ENCODE measurements at regions not wholly inside any gene's neighbourhood (a gene's known extent, or its start where the extent isn't known, plus 50 kb on each side); places are given as distances from the start of the nearest gene placed in this dataset.

DNA sequence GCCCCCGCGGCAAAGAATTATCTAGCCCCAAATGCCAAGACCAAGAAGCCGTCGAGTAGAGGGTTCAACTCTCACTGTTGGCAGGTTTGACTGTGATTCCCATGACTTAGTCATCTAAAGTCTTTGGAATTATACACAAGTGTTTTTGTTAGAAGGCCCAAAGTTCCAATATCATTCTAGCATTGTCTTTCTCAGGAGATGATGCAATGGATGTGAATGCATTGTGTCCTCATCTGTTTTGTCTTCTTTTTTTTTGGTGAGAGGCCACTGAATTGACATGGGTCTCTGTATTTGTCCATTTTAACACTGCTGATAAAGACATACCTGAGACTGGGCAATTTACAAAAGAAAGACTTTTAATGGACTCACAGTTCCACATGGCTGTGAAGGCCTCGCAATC lies 290.5 kb upstream of the ZFP64 start:
- Histone ChIP-seq H3K4me3 (ENCODE audit: low read length in 2 of 2) (no peak overlapping the region), H3K27ac (ENCODE audit: low read depth in 1 of 2, low read length in 2 of 2) (no peak overlapping the region), H3K27me3 (ENCODE audit: control insufficient read depth in 1 of 2, insufficient read depth in 2 of 2, low read length in 1 of 2) (no peaks in the 10 kb centered on the region), H3K4me1 (ENCODE audit: control insufficient read depth in 1 of 2, insufficient read depth in 2 of 2, low read length in 2 of 2) (no peaks in the 10 kb centered on the region), H3K36me3 (ENCODE audit: control insufficient read depth in 1 of 2, insufficient read depth in 2 of 2, low read length in 1 of 2) (no peaks in the 10 kb centered on the region), H3K9me3 (ENCODE audit: control insufficient read depth, low read length) (no peaks in the 10 kb centered on the region)
- intact Hi-C loops (cut with DNase I) = no loop called here
- DNase-seq (no peak), ATAC-seq (ENCODE audit: low FRiP score) (no peak)
- WGBS, 2 donors = 88 to 96% methylated on average over 5 of the region's 5 CpGs

DNA sequence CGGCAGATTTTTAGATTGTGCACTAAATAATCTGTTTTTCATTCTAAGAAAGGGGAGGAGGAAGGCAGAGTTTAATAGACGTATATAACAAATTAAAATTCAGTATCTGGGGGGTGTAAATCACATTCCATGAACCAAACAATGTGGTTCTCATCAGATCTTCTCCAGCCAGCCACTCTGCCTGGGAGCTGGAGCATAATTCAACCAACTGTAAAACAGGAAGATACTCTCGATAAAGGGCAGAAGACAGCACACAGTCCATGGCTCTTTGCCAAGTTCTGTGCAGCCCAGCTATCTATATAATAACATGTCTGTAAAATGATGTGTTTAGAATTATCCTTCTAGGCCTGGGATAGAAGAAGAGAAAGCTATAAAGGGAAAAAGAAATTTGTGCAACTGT lies 289.9 kb upstream of the ZFP64 start:
- ATAC-seq (ENCODE audit: low FRiP score) (no peak), DNase-seq (no peak)
- Histone ChIP-seq H3K36me3 (ENCODE audit: control insufficient read depth in 1 of 2, insufficient read depth in 2 of 2, low read length in 1 of 2) (no peaks in the 10 kb centered on the region), H3K27me3 (ENCODE audit: control insufficient read depth in 1 of 2, insufficient read depth in 2 of 2, low read length in 1 of 2) (no peaks in the 10 kb centered on the region), H3K4me3 (ENCODE audit: low read length in 2 of 2) (no peak overlapping the region), H3K9me3 (ENCODE audit: control insufficient read depth, low read length) (no peaks in the 10 kb centered on the region), H3K27ac (ENCODE audit: low read depth in 1 of 2, low read length in 2 of 2) (no peak overlapping the region), H3K4me1 (ENCODE audit: control insufficient read depth in 1 of 2, insufficient read depth in 2 of 2, low read length in 2 of 2) (no peaks in the 10 kb centered on the region)
- 47 to 55% methylated on average over 3 of the region's 3 CpGs for WGBS, 2 donors
- intact Hi-C loops (cut with DNase I) = no loop called here

DNA sequence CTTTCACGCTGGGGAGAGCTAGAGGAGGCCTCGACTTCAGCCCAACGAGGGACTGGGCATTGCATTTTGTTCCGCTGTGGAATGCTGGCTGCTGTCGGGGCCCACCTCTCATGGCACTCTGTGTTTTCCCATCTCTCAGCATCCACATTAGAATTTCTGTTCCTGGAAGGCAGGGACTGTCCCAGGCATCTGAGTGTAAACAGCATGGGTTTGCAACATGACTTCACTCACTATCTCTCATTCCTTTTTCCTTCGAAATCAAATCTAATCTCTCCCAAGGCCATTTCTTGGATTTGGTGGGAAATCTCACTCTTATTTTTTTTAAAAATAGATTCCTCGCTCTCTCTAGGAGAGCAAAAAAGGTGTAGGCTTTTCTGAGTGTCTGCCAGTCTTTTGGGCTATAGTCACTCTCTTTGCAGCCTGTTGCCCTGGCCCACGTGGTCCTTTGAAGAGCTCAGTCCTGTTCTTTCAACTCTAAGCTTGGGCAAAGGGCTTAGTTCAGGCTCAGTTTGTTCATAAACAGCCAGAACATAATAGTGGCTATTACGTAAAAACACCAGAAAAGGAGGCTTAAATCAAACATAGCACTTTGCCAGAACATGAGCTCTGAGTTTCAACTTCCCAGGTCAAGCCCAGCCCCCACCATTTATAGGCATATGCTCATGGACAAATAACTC lies 284.6 kb upstream of the ZFP64 start:
- ATAC-seq (ENCODE audit: low FRiP score) (no peak), DNase-seq (no peak)
- intact Hi-C loops (cut with DNase I) = no loop called here
- peaks cover 0 to 1% of the 10 kb centered on the region in 2 donors for H3K27me3 ChIP-seq (ENCODE audit: control insufficient read depth in 1 of 2, insufficient read depth in 2 of 2, low read length in 1 of 2)
- no peak overlapping the region for H3K27ac ChIP-seq (ENCODE audit: low read depth in 1 of 2, low read length in 2 of 2)
- 53 to 55% methylated on average over 9 of the region's 9 CpGs for WGBS, 2 donors
- H3K9me3 ChIP-seq (ENCODE audit: control insufficient read depth, low read length) = no peaks in the 10 kb centered on the region
- no peaks in the 10 kb centered on the region for H3K36me3 ChIP-seq (ENCODE audit: control insufficient read depth in 1 of 2, insufficient read depth in 2 of 2, low read length in 1 of 2)
- no peaks in the 10 kb centered on the region for H3K4me1 ChIP-seq (ENCODE audit: control insufficient read depth in 1 of 2, insufficient read depth in 2 of 2, low read length in 2 of 2)
- H3K4me3 ChIP-seq (ENCODE audit: low read length in 2 of 2) = no peak overlapping the region

DNA sequence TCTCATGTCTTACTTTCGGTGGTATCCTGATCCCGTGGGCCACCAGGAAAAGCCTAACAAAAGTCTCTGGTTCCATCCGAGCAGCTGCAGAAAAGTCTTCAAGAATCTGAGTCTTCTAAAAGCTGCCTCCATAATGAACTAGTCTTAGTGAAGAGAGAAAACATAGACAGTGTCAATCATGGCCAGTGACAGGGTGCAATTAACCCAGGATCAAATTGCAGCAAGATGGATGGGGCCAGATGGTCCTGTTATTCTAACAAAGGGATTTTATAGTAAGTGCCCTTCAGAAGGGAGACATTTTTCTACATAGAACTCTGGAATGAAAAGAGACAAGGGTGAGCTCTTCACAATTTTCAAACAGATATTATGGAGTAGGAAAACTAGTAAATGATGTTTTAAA lies 281.6 kb upstream of the ZFP64 start:
- DNase-seq (no peak), ATAC-seq (ENCODE audit: low FRiP score) (no peak)
- Histone ChIP-seq H3K4me3 (ENCODE audit: low read length in 2 of 2) (no peak overlapping the region), H3K4me1 (ENCODE audit: control insufficient read depth in 1 of 2, insufficient read depth in 2 of 2, low read length in 2 of 2) (no peaks in the 10 kb centered on the region), H3K36me3 (ENCODE audit: control insufficient read depth in 1 of 2, insufficient read depth in 2 of 2, low read length in 1 of 2) (no peaks in the 10 kb centered on the region), H3K27ac (ENCODE audit: low read depth in 1 of 2, low read length in 2 of 2) (no peak overlapping the region), H3K9me3 (ENCODE audit: control insufficient read depth, low read length) (no peaks in the 10 kb centered on the region), H3K27me3 (ENCODE audit: control insufficient read depth in 1 of 2, insufficient read depth in 2 of 2, low read length in 1 of 2) (peaks cover 0 to 1% of the 10 kb centered on the region in 2 donors)
- intact Hi-C loops (cut with DNase I) = no loop called here
- 31 to 35% methylated on average over 3 of the region's 3 CpGs for WGBS, 2 donors

DNA sequence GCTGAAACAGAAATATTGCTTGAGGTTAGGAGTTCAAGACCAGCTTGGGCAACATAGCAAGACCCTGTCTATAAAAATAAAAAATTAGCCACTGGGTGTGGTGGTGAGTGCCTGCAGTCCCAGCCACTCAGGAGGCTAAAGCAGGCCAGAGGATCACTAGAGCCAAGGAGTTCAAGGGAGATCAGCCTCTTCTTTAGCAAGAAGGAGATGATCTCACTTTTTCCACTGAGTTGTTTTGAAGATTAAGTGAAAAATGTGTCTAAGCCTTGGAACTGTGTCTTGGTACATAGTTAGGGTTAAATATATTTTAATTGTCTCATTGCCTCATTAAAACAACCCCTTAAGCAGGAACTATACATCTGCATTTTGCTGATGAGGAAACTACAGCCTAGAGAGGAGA lies 279.0 kb upstream of the ZFP64 start:
- Histone ChIP-seq H3K4me1 (ENCODE audit: control insufficient read depth in 1 of 2, insufficient read depth in 2 of 2, low read length in 2 of 2) (no peaks in the 10 kb centered on the region), H3K4me3 (ENCODE audit: low read length in 2 of 2) (no peak overlapping the region), H3K27me3 (ENCODE audit: control insufficient read depth in 1 of 2, insufficient read depth in 2 of 2, low read length in 1 of 2) (peaks cover 0 to 1% of the 10 kb centered on the region in 2 donors), H3K36me3 (ENCODE audit: control insufficient read depth in 1 of 2, insufficient read depth in 2 of 2, low read length in 1 of 2) (no peaks in the 10 kb centered on the region), H3K27ac (ENCODE audit: low read depth in 1 of 2, low read length in 2 of 2) (no peak overlapping the region), H3K9me3 (ENCODE audit: control insufficient read depth, low read length) (no peaks in the 10 kb centered on the region)
- intact Hi-C loops (cut with DNase I) = no loop called here
- DNase-seq (no peak), ATAC-seq (ENCODE audit: low FRiP score) (peak; percentile 29)

DNA sequence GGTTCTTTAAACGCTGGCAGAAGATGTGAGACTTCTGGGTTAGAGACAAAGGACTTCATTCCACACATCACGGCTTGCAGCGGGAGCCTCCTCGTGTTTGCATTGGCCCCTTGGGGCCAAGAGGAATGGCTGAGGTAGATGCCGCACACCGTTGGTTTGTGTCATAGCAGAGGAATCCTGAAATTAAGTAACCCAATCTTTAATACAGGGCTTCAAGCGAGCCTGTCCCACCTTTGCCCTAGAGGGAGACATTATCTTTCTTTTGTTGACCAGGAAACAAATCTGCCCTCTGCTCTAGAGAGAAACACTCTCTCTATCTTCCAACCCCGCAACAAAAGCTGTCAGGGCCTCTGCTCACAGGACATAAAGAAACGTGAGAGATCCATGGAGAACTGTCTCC lies 277.5 kb upstream of the ZFP64 start:
- no peak overlapping the region for H3K4me3 ChIP-seq (ENCODE audit: low read length in 2 of 2)
- H3K27me3 ChIP-seq (ENCODE audit: control insufficient read depth in 1 of 2, insufficient read depth in 2 of 2, low read length in 1 of 2) = peaks cover 0 to 1% of the 10 kb centered on the region in 2 donors
- no peak for DNase-seq
- H3K4me1 ChIP-seq (ENCODE audit: control insufficient read depth in 1 of 2, insufficient read depth in 2 of 2, low read length in 2 of 2) = no peaks in the 10 kb centered on the region
- intact Hi-C loops (cut with DNase I) = no loop called here
- H3K36me3 ChIP-seq (ENCODE audit: control insufficient read depth in 1 of 2, insufficient read depth in 2 of 2, low read length in 1 of 2) = no peaks in the 10 kb centered on the region
- H3K9me3 ChIP-seq (ENCODE audit: control insufficient read depth, low read length) = no peaks in the 10 kb centered on the region
- no peak overlapping the region for H3K27ac ChIP-seq (ENCODE audit: low read depth in 1 of 2, low read length in 2 of 2)
- no peak for ATAC-seq (ENCODE audit: low FRiP score)
- WGBS, 2 donors = 40 to 51% methylated on average over 9 of the region's 9 CpGs

DNA sequence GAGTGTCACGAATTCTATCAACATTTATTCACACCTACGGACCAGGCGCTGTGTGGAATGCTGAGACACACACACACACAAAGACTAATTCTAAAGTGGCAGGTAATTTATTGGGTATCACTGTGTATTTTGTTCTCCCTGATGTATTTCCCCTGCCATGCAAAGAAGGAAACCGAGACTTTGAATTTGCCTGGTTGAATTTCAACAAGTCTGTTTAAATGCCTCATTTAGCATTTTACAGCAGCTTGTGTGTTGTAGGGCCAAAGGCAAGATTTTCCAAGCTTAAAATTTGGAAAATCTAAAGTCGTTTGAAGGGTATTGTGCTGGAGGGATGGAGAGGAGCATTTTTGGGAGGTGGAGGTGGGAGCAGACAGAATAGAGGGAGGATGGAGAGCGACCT lies 274.4 kb upstream of the ZFP64 start:
- Histone ChIP-seq H3K4me1 (ENCODE audit: control insufficient read depth in 1 of 2, insufficient read depth in 2 of 2, low read length in 2 of 2) (no peaks in the 10 kb centered on the region), H3K4me3 (ENCODE audit: low read length in 2 of 2) (no peak overlapping the region), H3K27me3 (ENCODE audit: control insufficient read depth in 1 of 2, insufficient read depth in 2 of 2, low read length in 1 of 2) (no peaks in the 10 kb centered on the region), H3K9me3 (ENCODE audit: control insufficient read depth, low read length) (no peaks in the 10 kb centered on the region), H3K27ac (ENCODE audit: low read depth in 1 of 2, low read length in 2 of 2) (no peak overlapping the region), H3K36me3 (ENCODE audit: control insufficient read depth in 1 of 2, insufficient read depth in 2 of 2, low read length in 1 of 2) (no peaks in the 10 kb centered on the region)
- ATAC-seq (ENCODE audit: low FRiP score) = no peak
- 52 to 61% methylated on average over 6 of the region's 6 CpGs for WGBS, 2 donors
- DNase-seq = no peak
- intact Hi-C loops (cut with DNase I) = no loop called here

DNA sequence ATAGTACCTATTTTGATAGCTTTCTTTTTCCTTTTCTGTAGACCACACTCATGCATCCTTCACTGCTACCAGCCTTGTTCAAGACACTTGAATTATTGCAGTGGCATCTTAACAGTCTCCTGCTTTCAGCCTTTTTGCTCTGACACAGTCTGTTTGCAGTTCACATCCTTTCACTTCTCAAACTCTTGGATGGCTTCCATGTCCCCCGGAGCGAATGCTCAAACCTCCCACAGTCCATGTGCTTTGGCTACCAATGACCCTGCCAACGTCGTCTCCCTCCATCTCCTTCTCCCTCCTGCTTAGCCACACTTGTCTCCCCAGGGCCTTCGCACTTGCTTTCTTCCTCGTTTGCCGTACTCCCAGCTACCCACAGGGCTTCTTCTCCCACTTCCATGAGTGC lies 270.0 kb upstream of the ZFP64 start:
- Histone ChIP-seq H3K4me3 (ENCODE audit: low read length in 2 of 2) (no peak overlapping the region), H3K36me3 (ENCODE audit: control insufficient read depth in 1 of 2, insufficient read depth in 2 of 2, low read length in 1 of 2) (no peaks in the 10 kb centered on the region), H3K4me1 (ENCODE audit: control insufficient read depth in 1 of 2, insufficient read depth in 2 of 2, low read length in 2 of 2) (no peaks in the 10 kb centered on the region), H3K9me3 (ENCODE audit: control insufficient read depth, low read length) (no peaks in the 10 kb centered on the region), H3K27me3 (ENCODE audit: control insufficient read depth in 1 of 2, insufficient read depth in 2 of 2, low read length in 1 of 2) (no peaks in the 10 kb centered on the region), H3K27ac (ENCODE audit: low read depth in 1 of 2, low read length in 2 of 2) (no peak overlapping the region)
- DNase-seq (no peak), ATAC-seq (ENCODE audit: low FRiP score) (no peak)
- 43 to 51% methylated on average over 7 of the region's 7 CpGs for WGBS, 2 donors
- intact Hi-C loops (cut with DNase I) = no loop called here

DNA sequence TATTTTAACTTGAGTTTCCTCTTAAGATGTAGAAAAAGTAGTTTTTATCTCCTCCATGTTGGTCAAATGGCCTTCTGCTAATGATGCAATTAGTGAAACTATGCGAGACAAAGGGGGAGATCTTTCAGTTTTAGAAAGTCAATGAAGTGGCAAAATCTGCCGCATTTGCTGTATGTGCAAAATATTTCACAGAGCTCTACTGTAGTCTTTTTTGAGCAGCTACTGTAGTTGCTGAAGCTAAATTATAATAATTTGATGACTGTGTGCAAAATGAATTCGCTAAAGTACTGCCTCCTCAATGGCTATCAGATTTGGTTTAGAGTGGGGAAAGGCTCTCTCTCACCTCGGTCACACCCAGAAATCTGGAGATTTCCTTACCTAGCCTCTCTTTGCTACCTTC lies 267.6 kb upstream of the ZFP64 start:
- Histone ChIP-seq H3K36me3 (ENCODE audit: control insufficient read depth in 1 of 2, insufficient read depth in 2 of 2, low read length in 1 of 2) (no peaks in the 10 kb centered on the region), H3K4me1 (ENCODE audit: control insufficient read depth in 1 of 2, insufficient read depth in 2 of 2, low read length in 2 of 2) (no peaks in the 10 kb centered on the region), H3K27me3 (ENCODE audit: control insufficient read depth in 1 of 2, insufficient read depth in 2 of 2, low read length in 1 of 2) (no peaks in the 10 kb centered on the region), H3K9me3 (ENCODE audit: control insufficient read depth, low read length) (no peaks in the 10 kb centered on the region), H3K27ac (ENCODE audit: low read depth in 1 of 2, low read length in 2 of 2) (no peak overlapping the region), H3K4me3 (ENCODE audit: low read length in 2 of 2) (no peak overlapping the region)
- DNase-seq (no peak), ATAC-seq (ENCODE audit: low FRiP score) (no peak)
- WGBS, 2 donors = 84 to 89% methylated on average over 4 of the region's 4 CpGs
- intact Hi-C loops (cut with DNase I) = no loop called here
